Fibroblast of skin of scalp (primary cell): ENCODE measurements at regions not wholly inside any gene's neighbourhood (a gene's known extent, or its start where the extent isn't known, plus 50 kb on each side); places are given as distances from the start of the nearest gene placed in this dataset.
A peak's percentile ranks its signal among the peaks of the same experiment; 100 is the strongest.
"Not testable (repeated sequence)": the region's sequence is repeated elsewhere in the genome, so short reads cannot be mapped to it uniquely, and the experiment has no call there.

ENCODE experiments used
- DNase-seq: peaks from one replicate; pipeline ENCODE4 v3.0.0-alpha.2; 2013

DNA sequence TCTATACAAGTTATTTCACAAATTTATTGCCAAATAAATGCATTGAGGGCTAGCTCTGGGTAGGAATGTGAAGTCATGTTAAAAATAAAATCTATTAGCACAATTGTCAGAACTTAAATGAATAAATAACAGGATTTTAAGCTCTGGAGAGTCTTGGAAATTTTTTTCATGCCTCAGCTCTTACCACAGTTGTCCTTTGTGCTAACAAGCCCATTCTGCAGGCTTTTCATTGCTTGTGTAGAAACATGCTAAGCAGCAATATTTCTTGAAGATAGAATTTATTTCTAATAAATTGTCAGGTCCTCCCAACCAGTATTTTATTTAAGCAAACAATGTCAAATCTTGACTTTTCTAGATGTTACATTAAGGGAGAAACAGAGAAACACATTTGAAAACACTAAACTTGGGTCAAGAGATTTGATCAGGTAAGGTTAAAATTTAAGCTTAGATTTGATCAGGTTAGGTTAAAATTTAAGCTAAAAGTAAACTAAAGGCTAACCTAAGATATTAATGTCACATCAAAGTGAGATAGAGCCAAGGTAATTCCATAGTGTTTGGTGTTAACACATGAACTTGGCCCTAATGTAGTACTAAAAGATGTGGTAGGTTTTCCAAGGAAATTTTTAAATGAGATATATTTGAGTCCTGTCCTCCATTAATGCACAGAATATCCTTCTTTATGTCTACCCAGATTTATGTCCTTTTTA lies 179.1 kb upstream of the IL1RAPL1 start:
- DNase-seq, result no peak

DNA sequence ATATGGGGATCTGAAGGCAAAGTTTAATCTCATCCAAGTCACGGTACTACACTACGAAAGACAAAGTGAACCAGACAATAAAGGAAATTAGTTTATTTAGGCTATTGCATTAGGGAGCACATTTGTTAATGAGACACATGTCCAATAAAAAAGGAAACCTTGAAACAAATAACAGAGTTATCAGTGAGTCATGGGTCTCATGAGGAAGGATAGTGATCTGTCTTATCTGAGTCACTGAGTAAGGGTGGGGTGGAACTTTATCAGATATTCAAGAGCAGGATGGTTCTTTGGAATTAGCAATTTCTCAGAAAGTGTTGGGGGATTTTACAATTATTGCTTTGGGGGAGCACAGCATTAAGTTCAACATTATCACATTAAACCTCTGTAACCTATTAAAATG lies 188.9 kb upstream of the IL1RAPL1 start:
- no peak for DNase-seq

DNA sequence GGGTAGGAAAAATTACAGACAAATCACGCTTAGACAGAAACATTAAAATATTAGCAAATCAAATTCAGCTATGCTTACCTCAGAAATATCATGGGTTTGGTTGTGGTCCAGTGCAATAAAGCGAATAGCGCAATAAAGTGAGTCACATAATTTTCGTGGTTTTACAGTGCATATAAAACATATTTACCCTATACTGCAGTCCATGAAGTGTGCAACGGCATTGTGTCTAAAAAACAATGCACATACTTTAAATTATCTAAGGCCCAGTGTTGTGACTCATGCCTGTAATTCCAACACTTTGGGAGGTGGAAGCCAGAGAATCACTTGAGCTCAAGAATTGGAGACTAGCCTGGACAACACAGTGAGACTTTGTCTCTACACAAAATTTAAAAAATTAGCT lies 195.7 kb upstream of the IL1RAPL1 start:
- peak; percentile 0 for DNase-seq

DNA sequence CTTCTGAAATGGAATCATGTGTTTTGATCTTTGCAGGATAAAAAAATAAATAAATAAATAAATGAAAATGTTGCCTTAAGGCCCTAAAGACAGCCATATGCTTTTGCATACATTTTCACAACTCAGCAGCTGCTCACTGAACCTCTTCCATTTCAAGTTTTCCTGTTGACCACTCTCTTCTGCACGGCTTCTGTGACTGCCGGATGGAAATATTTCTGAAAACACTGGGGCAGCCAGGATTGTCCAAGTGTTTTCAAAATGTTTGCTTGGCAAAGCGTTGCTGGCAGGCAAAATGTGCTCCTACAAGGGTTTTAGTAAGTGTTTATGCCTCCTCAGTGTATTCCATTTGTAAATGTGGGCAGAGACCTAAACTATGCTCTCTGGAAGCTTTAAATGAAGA lies 208.1 kb upstream of the IL1RAPL1 start:
- no peak for DNase-seq

DNA sequence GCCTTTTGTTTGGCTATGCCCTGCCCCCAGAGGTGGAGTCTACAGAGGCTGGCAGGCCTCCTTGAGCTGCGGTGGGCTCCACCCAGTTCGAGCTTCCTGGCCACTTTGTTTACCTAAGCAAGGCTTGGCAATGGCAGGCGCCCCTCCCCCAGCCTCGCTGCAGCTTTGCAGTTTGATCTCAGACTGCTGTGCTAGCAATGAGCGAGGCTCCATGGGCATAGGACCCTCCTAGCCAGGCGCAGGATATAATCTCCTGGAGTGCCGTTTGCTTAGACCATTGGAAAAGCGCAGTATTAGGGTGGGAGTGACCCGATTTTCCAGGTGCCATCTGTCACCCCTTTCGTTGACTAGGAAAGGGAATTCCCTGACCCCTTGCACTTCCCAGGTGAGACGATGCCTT lies 219.6 kb upstream of the IL1RAPL1 start:
- DNase-seq, result not testable (repeated sequence)

DNA sequence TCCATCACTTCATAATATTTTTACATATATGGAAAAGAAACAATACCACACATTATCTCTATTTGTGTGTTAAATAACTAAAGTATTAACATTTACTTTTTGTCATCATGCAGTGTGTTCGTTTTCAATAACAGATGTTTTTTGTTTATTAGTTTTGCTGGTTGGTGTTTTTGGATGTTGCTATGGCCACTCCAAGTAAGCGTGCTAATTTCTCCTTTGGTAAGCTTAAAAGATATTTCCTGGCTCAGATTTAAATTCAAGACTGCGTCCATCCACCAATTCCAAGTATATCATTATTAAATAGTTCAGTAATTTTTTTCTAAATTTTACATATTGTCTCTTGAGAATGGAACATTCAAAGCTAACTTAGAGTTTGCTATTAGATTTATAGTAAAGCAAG lies 235.4 kb upstream of the IL1RAPL1 start:
- no peak for DNase-seq

DNA sequence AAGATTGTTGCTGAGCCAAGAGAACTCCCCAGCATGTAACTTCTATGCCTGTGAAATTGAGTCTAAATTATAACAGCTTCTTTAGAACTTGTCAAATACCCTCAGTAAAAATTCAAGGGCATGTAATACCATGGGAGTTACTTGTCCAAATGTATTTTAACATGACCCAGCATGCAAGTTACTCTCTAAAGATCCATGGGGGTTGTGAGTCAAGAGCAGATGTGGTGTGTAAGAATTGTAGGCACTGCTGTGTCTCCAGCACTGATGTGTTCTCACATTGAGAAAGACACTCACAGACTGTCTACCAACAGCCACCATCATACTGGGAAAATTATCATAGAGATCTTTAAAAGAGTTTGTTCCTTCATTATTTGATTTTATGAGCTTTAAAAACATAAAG lies 237.4 kb upstream of the IL1RAPL1 start:
- DNase-seq, result no peak

DNA sequence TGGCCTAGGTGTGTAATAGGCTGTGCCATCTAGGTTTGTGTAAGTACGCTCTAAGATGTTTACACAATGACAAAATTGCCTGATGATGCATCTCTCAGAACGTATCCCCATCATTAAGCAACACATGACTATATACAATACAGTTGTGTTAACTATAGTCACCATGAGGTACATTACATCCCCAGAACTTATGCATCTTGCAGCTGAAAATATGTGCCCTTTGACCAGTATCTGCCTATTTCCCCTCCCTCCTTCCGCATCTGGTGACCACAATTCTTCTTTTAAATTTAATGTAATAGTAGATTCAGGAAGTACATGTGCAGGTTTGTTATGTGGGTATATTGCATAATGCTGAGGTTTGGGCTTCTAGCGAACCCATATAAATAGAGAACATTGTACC lies 239.8 kb upstream of the IL1RAPL1 start:
- DNase-seq, result no peak

DNA sequence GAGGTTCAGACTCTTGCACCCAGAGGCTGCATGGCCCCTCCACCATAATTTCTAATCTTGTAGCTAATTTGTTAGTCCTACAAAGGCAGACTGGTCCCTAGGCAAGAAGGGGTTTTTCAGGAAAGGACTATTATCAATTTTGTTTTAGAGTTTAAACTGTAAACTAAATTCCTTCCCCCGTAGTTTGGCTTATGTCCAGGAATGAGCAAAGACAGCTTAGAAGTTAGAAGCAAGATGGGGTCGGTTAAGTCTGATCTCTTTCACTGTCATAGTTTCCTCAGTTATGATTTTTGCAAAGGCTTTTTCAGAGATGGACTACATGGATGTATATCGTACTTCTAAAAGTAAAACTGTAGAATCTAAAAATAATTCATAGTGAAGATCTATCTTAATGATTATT lies 258.1 kb upstream of the IL1RAPL1 start:
- no peak for DNase-seq

DNA sequence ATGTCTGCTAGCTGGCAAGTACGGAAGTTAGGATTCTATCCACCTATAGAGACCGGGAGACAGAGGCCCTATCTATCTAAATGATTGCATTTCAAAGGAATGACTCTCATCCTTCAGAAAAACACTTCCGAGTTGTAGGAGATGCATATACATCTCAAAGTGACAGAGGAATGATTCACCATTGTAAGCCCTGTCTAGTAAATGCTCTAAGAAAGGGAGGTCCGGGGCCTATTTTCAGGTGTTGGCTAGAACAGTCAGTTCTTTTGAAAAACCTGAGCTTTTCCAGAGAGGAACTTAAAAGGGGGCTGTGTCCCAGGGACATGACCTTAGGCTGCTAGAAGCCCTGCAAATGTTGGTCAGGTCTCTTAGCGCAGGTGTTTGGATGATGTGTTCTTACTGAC lies 262.9 kb upstream of the IL1RAPL1 start:
- no peak for DNase-seq

DNA sequence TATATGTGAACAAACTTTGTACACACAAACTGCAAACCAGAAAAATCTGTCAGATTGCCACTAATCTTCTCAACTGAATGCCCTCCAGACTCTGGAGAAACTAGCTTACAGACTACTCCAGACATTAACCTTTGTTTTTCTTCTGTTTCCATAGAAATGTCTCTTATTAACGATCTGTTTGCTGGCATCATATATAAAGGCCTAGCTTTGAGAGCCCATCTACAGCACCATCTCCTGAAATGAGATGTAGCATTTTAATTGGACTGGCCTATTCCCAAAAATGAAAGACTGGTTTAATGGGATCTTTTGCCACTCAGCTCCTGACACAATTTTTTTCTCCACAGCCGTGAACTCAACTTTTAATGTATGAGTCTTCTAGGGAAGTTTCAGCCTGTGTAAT lies 266.0 kb upstream of the IL1RAPL1 start:
- no peak for DNase-seq

DNA sequence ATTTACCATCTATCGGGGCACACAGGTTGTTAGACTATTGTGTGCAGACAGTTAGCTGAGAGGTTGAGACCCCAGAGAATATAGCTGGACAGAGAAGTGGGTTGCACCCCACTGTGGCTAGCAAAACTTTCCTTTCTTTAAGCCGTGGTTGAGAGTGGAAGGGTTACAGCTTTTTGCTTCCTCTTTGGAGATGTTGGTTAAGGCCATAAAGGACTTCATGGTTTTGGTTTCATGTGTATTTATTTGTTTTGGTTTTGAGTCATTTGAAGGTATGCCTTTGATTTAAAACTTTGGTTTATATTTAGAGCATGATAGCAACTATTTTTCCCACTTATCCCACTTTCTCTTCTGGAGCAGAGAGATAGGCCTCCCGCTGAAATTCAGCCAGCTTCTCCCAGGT lies 274.3 kb upstream of the IL1RAPL1 start:
- no peak for DNase-seq

DNA sequence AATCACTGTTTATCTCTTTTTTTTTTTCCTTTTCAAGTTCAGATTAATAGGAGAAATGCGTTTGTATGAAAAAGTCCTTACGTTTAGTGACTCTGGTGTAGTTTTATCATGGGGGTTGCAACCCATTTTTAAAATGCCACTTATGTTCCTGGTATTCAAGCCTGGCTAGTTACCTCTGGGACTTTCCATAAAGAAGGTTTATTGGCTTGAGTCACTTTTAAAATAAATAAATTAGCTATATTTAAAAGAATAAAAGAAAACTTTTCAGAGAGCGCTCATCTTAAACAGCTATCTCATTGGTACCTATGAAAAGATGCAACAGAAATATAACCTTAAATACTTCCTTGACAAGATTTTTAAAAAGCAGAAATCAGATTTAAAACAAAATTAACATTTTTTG lies 275.0 kb upstream of the IL1RAPL1 start:
- no peak for DNase-seq

DNA sequence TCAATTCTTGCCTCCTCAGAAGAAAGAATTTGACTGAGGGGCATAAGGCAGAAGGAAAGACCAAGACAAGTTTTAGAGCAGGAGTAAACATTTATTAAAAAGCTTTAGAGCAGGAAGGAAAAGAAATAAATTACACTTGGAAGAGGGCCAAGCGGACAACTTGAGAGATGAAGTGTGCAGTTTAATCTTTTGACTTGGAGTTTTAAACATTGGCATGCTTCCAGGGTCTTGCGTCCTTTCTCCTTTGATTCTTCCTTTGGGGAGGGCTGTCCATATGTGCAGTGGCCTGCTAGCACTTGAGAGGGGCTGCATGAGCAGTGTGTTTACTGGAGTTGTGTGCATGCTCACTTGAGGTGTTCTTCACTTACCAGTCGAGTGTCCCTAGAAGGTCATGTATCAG lies 275.8 kb upstream of the IL1RAPL1 start:
- DNase-seq, result no peak

DNA sequence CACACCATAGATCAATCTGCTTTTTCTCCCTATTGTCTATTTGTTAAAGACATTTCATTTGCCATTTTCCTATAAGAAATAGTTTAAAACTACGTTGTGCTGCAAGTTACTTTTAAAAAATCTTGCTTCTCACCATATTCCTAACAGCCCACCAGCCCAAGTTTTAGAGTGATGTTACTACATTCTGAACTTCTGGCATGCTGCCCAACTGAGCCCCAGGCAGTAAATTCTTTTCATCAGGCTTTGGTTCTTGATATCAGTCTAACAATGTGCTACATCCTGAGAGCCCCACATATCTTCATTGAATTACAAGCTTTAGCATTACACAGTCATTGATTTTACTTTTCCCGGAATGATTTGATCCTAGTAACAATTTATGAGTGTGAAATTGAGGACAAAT lies 283.8 kb upstream of the IL1RAPL1 start:
- DNase-seq, result no peak

DNA sequence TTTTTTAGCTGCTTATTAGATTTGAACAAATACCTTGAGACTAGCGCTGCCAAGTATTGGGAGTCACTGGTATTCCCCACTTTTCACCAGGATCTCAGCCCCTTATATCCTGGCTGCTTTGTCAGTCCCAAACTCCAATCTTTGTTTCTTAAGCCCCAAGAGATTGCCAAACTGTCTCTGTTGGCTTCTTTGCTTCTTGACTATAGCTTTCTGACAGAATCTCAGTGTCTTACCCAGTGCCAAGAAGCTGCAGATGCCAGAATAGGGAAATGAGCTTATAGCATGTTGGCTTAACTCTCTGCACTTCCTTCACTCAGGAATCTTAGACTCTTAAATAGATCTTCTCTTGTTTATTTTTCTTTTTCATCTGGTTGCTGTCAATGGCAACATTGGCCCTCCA lies 297.5 kb upstream of the DCAF8L1 start:
- DNase-seq, result no peak

DNA sequence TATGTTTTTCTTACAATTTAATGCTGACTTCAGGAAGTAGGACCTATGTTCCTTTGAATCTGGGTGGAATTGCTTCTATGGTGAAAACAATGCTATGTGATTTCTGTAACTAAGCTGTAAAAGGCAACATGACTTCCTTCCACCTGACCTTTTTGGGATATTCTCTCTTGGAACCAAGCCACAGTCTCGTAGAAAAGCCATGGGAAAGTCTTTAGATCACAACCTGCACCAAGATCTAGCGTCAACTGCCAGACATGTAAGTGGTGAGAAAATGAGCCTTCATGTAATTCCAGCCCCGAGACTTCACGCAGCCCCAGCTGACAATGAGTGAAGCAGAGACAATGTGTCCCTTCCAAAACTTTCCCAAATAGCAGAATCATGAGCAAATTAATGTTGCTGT lies 297.0 kb upstream of the DCAF8L1 start:
- no peak for DNase-seq

DNA sequence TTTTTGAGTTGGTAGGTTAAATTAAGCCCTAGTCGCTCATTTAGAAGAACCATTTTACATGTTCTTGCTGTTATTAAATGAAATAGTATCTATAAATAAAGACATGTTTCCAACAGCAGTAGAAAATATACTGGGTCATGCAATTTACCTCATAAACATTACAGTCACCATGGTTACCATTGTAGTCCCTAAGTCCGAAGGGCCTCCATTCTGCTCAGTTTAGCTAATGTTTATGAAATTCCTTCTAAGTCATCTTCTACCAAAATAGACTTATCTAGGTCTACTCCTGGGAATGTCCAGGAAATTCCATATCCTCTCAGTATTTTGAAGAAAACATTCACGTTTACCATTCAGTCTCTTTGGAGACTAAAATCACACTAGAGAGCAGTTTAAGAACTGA lies 292.5 kb upstream of the DCAF8L1 start:
- DNase-seq, result no peak

DNA sequence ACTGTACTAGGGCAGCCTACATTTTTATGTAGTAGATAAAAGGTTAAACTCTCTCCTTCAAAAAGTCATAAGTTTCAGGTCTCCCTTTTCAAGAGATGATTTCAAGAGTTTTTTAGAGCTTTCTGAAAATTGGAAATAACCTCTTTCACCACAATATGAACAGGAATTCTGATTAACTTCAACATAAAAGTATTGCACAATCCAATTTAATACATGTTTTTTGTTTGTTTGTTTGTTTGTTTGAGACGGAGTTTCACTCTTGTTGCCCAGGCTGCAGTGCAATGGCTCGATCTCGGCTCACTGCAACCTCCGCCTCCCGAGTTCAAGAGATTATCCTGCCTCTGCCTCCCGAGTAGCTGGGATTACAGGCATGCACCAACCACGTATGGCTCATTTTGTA lies 265.4 kb upstream of the DCAF8L1 start:
- no peak for DNase-seq

DNA sequence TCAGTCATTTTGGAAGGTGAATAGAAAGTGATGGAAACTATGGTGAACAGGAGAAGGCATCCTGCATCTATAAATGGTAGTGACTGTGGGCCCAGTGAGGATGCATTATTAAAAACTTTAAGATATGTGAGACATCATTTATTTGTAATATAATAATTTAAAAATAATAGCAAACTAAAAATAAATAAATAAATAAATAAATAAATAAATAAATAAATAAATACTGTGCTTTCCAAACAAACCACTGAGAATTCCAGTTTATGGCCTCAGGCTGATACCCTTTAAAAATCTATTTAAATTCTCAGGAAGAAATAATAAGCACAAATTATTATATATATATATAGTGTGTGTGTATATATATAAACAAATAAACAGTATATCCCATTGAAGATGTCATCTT lies 248.0 kb upstream of the DCAF8L1 start:
- DNase-seq, result no peak

DNA sequence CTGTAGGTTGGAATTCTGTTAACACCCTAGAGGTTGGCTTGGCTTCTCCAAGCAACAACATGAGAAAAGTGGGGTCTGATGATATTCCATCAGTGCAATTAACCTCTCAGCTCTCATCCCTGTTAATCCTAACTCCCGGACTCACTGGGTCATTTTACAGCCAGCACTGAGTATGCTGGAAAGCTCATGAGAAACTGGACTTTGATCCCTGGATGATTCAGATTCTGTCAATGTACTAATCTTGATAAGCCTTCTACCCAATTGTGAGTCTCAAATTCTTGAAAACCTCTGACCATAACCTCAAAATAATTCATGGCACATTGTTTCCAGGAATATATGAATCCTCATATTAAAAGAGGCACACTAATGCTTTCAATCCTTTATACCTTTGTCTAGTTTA lies 244.3 kb upstream of the DCAF8L1 start:
- no peak for DNase-seq

DNA sequence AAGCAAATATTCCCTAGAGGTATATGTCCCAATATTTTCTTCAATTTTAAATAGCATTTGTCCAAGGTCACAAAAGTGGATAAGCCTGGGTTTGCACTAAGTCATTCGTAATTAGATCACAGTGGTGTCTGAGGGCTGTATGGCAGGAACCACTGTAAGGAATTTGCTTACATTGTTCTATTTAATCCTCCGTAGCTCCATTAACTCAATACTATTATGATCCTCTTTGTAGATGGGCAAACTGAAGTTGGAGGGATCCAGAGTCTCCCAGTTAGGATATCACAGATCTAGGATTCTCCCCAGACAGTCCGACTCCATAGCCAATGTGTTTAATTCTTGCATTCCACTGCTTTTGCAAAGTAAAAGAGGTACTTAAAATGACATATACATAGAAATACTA lies 242.7 kb upstream of the DCAF8L1 start:
- DNase-seq, result no peak

DNA sequence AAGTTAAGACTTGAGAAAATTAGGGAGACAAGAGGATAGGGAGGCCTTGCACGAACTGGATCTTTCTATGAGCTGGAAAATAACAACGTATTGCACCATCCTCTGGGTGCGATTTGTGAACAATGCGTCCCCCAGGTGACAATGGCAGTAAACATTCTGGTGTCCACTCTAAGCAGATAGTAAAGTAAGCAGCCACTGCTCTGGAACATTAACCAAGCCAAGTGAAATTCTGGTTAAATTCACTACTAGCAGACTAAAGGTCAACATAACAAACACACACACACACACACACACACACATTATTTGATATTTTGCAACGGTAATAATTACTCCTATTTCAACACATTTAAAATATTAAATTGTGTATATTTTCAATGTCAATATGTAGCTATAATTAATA lies 242.2 kb upstream of the DCAF8L1 start:
- DNase-seq, result no peak

DNA sequence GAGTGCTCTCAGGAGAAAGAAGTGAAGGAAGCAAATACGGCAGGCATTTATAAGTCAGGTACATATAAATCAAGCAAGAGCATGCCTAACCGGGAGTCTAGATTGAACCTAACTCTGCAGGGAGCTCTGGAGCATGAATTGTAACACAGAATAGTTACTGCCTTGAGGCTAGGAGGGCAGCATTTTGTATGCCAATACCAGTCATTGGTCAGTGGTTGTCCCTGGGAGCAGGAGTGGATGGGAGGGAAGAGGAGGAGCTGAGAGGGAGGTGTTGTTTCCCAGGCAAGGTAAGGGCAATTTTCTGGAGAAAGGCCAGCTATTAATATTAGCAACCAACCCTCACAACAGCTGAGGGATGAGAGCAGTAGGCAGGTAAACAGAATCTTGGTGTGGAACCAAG lies 224.7 kb upstream of the DCAF8L1 start:
- DNase-seq, result no peak

DNA sequence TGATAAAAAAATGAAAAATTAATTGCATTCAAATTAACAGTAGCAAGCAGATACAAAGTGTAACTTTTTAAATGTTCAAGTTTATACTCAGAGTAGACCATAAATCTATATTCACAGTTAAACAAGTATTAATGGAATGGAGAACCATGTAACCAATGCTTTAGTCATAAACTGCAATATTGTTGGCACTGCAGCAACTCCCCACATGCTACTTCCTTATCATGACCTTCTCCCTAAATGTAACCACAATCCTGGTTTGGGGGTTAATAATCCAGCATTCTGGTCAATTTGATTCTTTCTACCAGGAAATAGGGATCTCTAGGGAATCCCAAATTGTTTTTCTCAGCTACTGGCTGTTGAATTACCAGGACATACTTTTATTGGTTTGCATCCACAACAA lies 223.9 kb upstream of the DCAF8L1 start:
- peak; percentile 4 for DNase-seq

DNA sequence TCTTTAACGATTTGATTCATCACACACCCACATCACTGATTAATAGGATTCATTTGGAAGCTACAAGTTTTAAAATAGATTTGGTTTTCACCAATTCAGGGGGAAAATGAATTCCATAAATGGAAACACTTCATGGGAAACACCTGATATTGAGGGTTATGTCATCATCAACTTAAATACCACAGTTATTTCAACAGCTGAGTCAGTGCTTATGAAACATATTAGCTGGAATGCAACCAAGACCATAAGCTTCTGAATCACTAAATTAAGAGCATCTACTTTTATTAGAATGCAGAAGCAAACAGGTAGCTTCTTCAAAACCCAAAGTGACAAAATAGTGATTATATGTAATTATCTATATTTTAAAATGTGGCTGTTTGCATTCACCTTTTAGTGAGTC lies 207.8 kb upstream of the DCAF8L1 start:
- peak; percentile 72 for DNase-seq
